ENCODE measurements at regions not wholly inside any gene's neighbourhood (a gene's known extent, or its start where the extent isn't known, plus 50 kb on each side); places are given as distances from the start of the nearest gene placed in this dataset.

DNA sequence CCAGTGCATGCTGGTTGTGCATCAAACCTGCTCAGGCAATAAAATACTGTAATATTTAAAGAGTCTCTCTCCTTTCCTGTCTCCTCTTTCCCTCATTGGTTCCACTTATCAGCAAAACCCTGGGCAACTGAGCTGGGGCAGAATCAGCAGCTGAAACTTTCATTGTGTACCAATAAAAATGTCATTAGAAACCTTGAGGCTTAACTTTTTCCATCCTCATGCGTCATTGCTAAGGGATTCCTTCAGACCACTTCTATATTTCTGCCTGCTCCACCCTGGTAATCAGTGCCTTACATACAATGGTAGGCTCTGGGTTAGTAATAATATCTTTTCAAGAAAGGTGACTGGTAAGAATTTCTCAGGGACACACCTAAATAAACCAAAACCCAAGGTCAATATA lies 880.3 kb downstream of the RPA4 start:
- no peak for TF ChIP-seq FOXJ3 (CRISPR knock-in tag; IDR thresholded peaks at IDR 0.05; ENCODE audit: borderline replicate concordance)
- no peak for TF ChIP-seq ZNF121 (CRISPR knock-in tag; IDR thresholded peaks at IDR 0.05)
- no peak for TF ChIP-seq GABPB1 (CRISPR knock-in tag; IDR thresholded peaks at IDR 0.05)
- no peak for TF ChIP-seq ZNF281 (CRISPR knock-in tag; IDR thresholded peaks at IDR 0.05)
- no peak for TF ChIP-seq GRHL2 (CRISPR knock-in tag; IDR thresholded peaks at IDR 0.05; ENCODE audit: insufficient replicate concordance, severe bottlenecking)
- TF ChIP-seq, protein P1, sequence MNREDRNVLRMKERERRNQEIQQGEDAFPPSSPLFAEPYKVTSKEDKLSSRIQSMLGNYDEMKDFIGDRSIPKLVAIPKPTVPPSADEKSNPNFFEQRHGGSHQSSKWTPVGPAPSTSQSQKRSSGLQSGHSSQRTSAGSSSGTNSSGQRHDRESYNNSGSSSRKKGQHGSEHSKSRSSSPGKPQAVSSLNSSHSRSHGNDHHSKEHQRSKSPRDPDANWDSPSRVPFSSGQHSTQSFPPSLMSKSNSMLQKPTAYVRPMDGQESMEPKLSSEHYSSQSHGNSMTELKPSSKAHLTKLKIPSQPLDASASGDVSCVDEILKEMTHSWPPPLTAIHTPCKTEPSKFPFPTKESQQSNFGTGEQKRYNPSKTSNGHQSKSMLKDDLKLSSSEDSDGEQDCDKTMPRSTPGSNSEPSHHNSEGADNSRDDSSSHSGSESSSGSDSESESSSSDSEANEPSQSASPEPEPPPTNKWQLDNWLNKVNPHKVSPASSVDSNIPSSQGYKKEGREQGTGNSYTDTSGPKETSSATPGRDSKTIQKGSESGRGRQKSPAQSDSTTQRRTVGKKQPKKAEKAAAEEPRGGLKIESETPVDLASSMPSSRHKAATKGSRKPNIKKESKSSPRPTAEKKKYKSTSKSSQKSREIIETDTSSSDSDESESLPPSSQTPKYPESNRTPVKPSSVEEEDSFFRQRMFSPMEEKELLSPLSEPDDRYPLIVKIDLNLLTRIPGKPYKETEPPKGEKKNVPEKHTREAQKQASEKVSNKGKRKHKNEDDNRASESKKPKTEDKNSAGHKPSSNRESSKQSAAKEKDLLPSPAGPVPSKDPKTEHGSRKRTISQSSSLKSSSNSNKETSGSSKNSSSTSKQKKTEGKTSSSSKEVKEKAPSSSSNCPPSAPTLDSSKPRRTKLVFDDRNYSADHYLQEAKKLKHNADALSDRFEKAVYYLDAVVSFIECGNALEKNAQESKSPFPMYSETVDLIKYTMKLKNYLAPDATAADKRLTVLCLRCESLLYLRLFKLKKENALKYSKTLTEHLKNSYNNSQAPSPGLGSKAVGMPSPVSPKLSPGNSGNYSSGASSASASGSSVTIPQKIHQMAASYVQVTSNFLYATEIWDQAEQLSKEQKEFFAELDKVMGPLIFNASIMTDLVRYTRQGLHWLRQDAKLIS (CRISPR knock-in tag; IDR thresholded peaks at IDR 0.05; ENCODE audit: borderline replicate concordance) = no peak
- TF ChIP-seq ATF1 (CRISPR knock-in tag; IDR thresholded peaks at IDR 0.05) = no peak
- TF ChIP-seq NFYB (CRISPR knock-in tag; conservative IDR thresholded peaks at IDR 0.05; ENCODE audit: low read depth) = no peak
- no peak for TF ChIP-seq FOXP1 (CRISPR knock-in tag; IDR thresholded peaks at IDR 0.05; ENCODE audit: borderline replicate concordance)
- no peak for TF ChIP-seq AR (CRISPR knock-in tag; IDR thresholded peaks at IDR 0.05)
- no peak for TF ChIP-seq NR3C1 (CRISPR knock-in tag; conservative IDR thresholded peaks at IDR 0.05; ENCODE audit: low read depth)
- TF ChIP-seq, protein P2, sequence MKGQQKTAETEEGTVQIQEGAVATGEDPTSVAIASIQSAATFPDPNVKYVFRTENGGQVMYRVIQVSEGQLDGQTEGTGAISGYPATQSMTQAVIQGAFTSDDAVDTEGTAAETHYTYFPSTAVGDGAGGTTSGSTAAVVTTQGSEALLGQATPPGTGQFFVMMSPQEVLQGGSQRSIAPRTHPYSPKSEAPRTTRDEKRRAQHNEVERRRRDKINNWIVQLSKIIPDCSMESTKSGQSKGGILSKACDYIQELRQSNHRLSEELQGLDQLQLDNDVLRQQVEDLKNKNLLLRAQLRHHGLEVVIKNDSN (CRISPR knock-in tag; IDR thresholded peaks at IDR 0.05) = no peak
- Mint-ChIP-seq H3K36me3 (peaks cover 4% of the 10 kb centered on the region; the same call in 1 of the 2 replicates), H3K9me3 (peaks cover 5% of the 10 kb centered on the region; the same call in 1 of the 2 replicates), H3K4me1 (peaks cover 51% of the 10 kb centered on the region), H3K27me3 (ENCODE audit: low read depth) (no peaks in the 10 kb centered on the region), H3K4me3 (no peak overlapping the region), H3K27ac (no peak overlapping the region; the same call in 1 of the 2 replicates)
- CTCF ChIA-PET = no interaction called here
- ATAC-seq = no peak
- no peak for DNase-seq (ENCODE audit: low spot score)
- POLR2A ChIA-PET = no interaction called here

GRCh38 chrX:97766501-97767095 lies 882.9 kb downstream of the RPA4 start:
- POLR2A ChIA-PET = no interaction called here
- Mint-ChIP-seq H3K27ac (no peak overlapping the region), H3K27me3 (ENCODE audit: low read depth) (no peaks in the 10 kb centered on the region), H3K4me3 (no peak overlapping the region), H3K36me3 (peaks cover 4% of the 10 kb centered on the region; the same call in 1 of the 2 replicates), H3K4me1 (peaks cover 45% of the 10 kb centered on the region), H3K9me3 (peaks cover 5% of the 10 kb centered on the region; the same call in 1 of the 2 replicates)
- ATAC-seq (no peak), DNase-seq (ENCODE audit: low spot score) (no peak)
- CTCF ChIA-PET = no interaction called here
- TF ChIP-seq FOXK1 (CRISPR knock-in tag; IDR thresholded peaks at IDR 0.05) (no peak), NFATC4 (CRISPR knock-in tag; IDR thresholded peaks at IDR 0.05) (no peak), MYBL2 (CRISPR knock-in tag; IDR thresholded peaks at IDR 0.05) (no peak), PREB (CRISPR knock-in tag; IDR thresholded peaks at IDR 0.05; ENCODE audit: borderline replicate concordance) (no peak), PRRX2 (CRISPR knock-in tag; IDR thresholded peaks at IDR 0.05) (no peak), JUN (CRISPR knock-in tag; IDR thresholded peaks at IDR 0.05) (no peak)
- TF ChIP-seq, protein P3, sequence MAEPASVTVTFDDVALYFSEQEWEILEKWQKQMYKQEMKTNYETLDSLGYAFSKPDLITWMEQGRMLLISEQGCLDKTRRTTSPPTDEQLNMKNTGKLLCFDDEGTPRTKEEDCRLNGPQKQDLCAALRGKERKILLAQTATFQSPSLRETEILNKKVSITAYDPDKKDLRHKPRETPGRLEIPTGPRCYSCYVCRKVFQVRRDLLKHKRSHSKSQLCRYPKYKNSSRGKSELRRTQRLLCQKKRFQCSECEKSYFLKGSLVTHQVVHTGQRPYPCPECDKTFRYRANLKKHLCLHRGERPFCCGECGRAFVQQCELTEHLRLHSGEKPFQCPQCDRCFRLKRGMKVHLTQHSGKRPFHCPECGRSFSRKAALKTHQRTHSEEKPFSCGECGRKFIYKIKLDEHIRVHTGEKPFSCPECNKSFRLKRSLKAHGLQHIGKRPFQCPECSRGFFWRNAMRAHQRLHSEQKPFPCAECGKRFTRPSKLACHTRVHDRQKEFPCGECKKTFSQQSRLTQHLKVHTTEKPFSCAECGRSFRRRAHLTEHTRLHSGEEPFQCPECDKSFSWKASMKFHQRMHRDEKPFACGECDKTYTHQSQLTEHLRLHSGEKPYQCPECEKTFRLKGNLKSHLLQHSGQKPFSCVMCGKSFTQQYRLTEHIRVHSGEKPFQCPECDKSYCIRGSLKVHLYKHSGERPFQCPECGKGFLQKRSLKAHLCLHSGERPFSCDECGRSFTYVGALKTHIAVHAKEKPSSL (CRISPR knock-in tag; conservative IDR thresholded peaks at IDR 0.05) = no peak
